ENCODE measurements at regions not wholly inside any gene's neighbourhood (a gene's known extent, or its start where the extent isn't known, plus 50 kb on each side); places are given as distances from the start of the nearest gene placed in this dataset.

DNA sequence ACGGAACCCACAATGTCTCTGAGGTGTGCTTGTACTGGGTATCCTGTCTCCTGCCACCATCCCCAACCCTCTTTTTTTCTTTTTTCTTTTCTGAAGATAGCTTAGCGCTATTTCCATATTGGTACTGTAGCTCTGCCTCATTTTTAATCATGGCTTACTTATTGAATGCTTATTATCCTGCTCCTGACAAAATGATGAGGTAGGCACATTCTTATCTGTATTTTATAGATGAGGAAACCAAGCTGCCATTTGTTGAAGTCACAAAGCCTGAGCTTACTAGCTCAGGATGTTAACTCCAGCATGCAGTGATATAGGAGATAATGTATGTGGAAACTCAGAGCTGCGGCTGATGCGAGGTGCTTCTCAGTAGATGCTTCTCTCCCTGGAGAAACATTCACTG is 61.4 kb upstream of the GPR6 start:
- no peak overlapping the region for H3K9ac ChIP-seq
- no peaks in the 10 kb centered on the region for H3K36me3 ChIP-seq
- no peaks in the 10 kb centered on the region for H4K20me1 ChIP-seq
- no peaks in the 10 kb centered on the region for H3K9me3 ChIP-seq
- no peaks in the 10 kb centered on the region for H3K4me1 ChIP-seq
- H3K4me2 ChIP-seq: no peak overlapping the region
- no peak overlapping the region for H3K27ac ChIP-seq
- H3K27me3 ChIP-seq: no peaks in the 10 kb centered on the region
- no peak for TF ChIP-seq Cebpa-rat (IDR thresholded peaks at IDR 0.05)
- H3K4me3 ChIP-seq: no peak overlapping the region

DNA sequence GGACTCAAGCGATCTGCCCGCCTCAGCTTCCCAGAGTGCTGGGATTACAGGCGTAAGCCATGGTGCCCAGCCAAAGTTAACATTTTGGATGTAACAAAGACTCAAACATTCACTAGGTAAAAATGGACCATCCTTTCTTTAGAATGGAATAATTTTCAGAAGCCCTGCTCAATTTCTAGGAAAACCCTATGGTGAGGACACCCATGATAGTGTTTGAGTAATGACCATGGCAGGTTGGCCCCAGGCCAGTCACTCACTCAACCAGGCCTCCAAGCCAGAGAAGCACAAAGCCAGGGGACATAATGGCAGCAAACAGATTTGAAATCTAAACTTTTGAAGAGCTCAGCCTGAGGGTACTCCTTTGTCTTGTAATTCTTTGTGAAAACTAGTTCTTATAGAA is 59.9 kb upstream of the GPR6 start:
- H4K20me1 ChIP-seq: no peaks in the 10 kb centered on the region
- no peaks in the 10 kb centered on the region for H3K9me3 ChIP-seq
- H3K36me3 ChIP-seq: no peaks in the 10 kb centered on the region
- no peaks in the 10 kb centered on the region for H3K27me3 ChIP-seq
- H3K4me1 ChIP-seq: no peaks in the 10 kb centered on the region
- no peak overlapping the region for H3K4me3 ChIP-seq
- no peak for TF ChIP-seq Cebpa-rat (IDR thresholded peaks at IDR 0.05)
- no peak overlapping the region for H3K4me2 ChIP-seq
- H3K27ac ChIP-seq: no peak overlapping the region
- no peak overlapping the region for H3K9ac ChIP-seq

DNA sequence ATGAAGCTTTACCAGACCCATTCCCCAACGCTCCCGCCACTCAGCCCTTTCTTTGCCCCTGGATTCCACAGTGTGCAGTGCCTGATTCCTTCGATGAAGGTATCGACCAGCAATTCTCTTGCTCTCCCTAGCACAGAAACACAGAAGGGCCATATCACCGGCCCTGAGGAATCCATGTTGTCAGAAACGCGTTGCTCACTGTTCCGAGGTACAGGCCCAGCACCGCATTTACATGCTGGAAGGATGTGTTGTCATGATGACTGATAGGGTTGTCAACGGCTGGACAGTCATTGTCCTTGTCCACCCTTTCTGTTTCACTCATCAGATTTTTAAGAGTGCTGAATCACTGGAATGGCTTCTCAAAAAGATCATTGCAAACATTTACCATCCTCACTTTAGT is 57.2 kb upstream of the GPR6 start:
- H3K4me1 ChIP-seq: no peaks in the 10 kb centered on the region
- H3K9ac ChIP-seq: no peak overlapping the region
- no peaks in the 10 kb centered on the region for H3K36me3 ChIP-seq
- no peak overlapping the region for H3K4me3 ChIP-seq
- H3K27me3 ChIP-seq: no peaks in the 10 kb centered on the region
- H3K4me2 ChIP-seq: no peak overlapping the region
- TF ChIP-seq Cebpa-rat (IDR thresholded peaks at IDR 0.05): no peak
- no peaks in the 10 kb centered on the region for H3K9me3 ChIP-seq
- H3K27ac ChIP-seq: no peak overlapping the region
- H4K20me1 ChIP-seq: no peaks in the 10 kb centered on the region

DNA sequence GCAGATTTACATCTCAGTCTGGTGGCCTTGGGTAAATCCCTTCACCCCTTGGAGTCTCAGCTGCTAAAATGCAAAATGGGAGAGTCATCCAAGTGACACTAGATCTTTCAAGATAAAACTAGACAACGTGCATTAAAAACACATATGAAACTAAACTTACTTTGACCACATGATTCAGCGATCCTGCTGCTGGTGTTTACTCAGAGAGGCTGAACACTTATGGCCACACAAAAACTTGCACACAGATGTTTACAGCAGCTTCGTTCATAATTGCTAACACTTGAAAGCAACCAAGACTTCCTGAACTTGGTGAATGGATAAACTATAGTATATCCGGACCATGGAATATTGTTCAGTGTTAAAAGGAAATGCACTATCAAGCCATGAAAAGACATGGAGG is 55.3 kb upstream of the GPR6 start:
- Histone ChIP-seq H3K9me3 (no peaks in the 10 kb centered on the region), H3K4me3 (no peak overlapping the region), H3K36me3 (no peaks in the 10 kb centered on the region), H4K20me1 (no peaks in the 10 kb centered on the region), H3K27ac (no peak overlapping the region), H3K27me3 (no peaks in the 10 kb centered on the region), H3K4me2 (no peak overlapping the region), H3K4me1 (no peaks in the 10 kb centered on the region), H3K9ac (no peak overlapping the region)
- TF ChIP-seq Cebpa-rat (IDR thresholded peaks at IDR 0.05): no peak

DNA sequence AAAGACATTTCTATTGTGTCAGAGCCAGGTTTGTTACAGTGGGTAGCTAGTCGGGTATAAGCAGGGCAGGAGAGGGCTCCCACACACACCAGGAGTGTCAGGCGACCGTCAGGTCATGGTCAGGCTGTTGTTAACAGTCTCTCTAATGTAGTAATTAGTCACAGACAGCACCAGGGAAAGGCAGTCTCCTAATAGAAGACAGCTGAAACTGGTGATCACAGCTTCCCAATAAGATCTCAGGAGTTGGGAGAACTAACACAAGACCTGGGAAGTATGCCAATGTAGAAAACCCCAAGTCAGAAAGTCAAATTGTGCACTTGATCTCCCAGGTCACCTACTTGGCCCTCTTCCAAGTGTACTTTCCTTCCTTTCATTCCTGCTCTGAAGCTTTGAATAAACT is 53.0 kb upstream of the GPR6 start:
- Histone ChIP-seq H3K9me3 (no peaks in the 10 kb centered on the region), H3K36me3 (no peaks in the 10 kb centered on the region), H3K4me3 (no peak overlapping the region), H4K20me1 (no peaks in the 10 kb centered on the region), H3K4me2 (no peak overlapping the region), H3K9ac (no peak overlapping the region), H3K4me1 (peaks cover 2% of the 10 kb centered on the region), H3K27ac (no peak overlapping the region), H3K27me3 (no peaks in the 10 kb centered on the region)
- no peak for TF ChIP-seq Cebpa-rat (IDR thresholded peaks at IDR 0.05)

DNA sequence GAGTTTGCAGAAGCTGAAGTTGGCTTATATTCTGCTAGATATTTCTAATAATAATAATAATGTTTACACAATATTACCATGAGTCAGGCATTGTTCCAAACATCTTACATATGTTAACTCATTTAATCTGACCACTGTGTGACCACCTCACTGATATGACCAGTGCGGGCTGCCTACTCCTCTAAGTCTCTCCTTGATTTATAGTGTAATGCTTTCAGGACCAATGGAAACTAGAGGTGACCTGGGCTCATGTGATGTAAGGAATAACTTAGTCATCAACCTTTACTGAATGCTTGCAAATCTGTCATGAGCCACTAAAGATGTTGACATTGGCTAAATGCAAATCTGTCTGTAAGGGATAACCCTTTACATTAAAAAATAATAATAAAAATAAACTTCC is 51.1 kb upstream of the GPR6 start:
- no peaks in the 10 kb centered on the region for H3K9me3 ChIP-seq
- no peaks in the 10 kb centered on the region for H3K36me3 ChIP-seq
- H4K20me1 ChIP-seq: no peaks in the 10 kb centered on the region
- no peaks in the 10 kb centered on the region for H3K27me3 ChIP-seq
- no peak overlapping the region for H3K4me3 ChIP-seq
- no peak for TF ChIP-seq Cebpa-rat (IDR thresholded peaks at IDR 0.05)
- H3K4me1 ChIP-seq: peaks cover 12% of the 10 kb centered on the region
- H3K4me2 ChIP-seq: no peak overlapping the region
- no peak overlapping the region for H3K9ac ChIP-seq
- H3K27ac ChIP-seq: no peak overlapping the region
